ENCODE measurements at regions not wholly inside any gene's neighbourhood (a gene's known extent, or its start where the extent isn't known, plus 50 kb on each side); places are given as distances from the start of the nearest gene placed in this dataset.

DNA sequence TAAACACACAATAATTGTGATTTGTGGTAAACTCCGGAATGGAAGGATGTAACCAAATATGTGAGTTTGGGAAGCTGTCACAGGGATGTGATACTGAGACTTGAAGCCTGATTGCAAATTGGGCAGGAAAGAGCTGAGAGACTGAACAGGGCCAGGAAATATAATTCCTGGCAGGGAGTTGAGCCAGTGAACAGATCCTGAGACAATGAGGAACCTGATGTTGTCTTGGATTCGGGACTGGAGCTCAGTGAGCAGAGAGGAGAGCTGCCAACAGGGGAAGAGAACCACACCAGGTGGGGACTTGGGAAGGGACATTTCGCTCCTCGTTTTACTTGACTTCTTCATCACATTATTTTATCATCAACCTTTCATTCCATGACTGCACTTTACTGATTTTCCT lies 386.0 kb downstream of the TLL1 start:
- no peak for ATAC-seq (ENCODE audit: insufficient number of reproducible peaks, low FRiP score, low read depth)

DNA sequence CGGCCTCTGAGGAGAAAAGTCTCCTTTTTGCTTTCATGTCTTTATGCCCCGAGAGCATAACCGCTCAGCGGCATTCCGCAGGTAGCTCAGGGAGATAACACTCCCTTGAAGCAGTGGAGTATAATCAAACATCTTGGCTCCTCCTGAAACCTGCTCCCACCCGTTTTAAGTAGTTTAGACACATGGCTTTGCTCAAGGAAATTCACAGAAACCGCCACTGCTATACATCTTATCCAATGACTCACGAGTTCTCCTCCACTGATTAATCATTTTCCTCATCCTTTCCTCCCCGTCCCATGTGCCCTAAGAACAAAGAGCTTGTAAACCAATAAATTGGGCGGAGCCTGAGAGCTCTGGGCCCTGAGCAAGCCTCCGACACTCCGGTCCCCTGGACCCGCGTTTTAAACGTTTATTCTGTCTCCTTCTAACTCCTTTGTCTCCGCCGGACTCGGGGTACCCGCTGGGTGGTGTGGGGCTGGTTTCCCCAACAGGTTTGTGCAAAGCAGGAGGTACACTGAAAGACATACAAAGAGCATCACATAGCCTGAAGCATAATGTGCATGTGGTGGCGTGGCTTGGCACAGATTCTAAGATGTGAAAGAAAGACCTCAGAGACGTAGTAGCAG lies 401.2 kb downstream of the TLL1 start:
- Histone ChIP-seq H3K27ac (no peak overlapping the region), H3K4me1 (ENCODE audit: control insufficient read depth in 1 of 2, low read depth in 2 of 2) (no peaks in the 10 kb centered on the region), H3K9me3 (no peaks in the 10 kb centered on the region), H3K36me3 (no peaks in the 10 kb centered on the region), H3K4me3 (no peak overlapping the region), H3K27me3 (replicated peaks; ENCODE audit: insufficient read depth) (no peaks in the 10 kb centered on the region)
- no peak for DNase-seq (ENCODE audit: low spot score)
- ATAC-seq (ENCODE audit: insufficient number of reproducible peaks, low FRiP score, low read depth), result no peak
- TF ChIP-seq, protein P1, sequence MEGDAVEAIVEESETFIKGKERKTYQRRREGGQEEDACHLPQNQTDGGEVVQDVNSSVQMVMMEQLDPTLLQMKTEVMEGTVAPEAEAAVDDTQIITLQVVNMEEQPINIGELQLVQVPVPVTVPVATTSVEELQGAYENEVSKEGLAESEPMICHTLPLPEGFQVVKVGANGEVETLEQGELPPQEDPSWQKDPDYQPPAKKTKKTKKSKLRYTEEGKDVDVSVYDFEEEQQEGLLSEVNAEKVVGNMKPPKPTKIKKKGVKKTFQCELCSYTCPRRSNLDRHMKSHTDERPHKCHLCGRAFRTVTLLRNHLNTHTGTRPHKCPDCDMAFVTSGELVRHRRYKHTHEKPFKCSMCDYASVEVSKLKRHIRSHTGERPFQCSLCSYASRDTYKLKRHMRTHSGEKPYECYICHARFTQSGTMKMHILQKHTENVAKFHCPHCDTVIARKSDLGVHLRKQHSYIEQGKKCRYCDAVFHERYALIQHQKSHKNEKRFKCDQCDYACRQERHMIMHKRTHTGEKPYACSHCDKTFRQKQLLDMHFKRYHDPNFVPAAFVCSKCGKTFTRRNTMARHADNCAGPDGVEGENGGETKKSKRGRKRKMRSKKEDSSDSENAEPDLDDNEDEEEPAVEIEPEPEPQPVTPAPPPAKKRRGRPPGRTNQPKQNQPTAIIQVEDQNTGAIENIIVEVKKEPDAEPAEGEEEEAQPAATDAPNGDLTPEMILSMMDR (IDR thresholded peaks at IDR 0.05), result no peak

More for the DNA sequence above, 386.0 kb downstream of the TLL1 start:
- no peak overlapping the region for H3K27ac ChIP-seq
- no peaks in the 10 kb centered on the region for H3K9me3 ChIP-seq
- no peaks in the 10 kb centered on the region for H3K4me1 ChIP-seq (ENCODE audit: control insufficient read depth in 1 of 2, low read depth in 2 of 2)
- H3K4me3 ChIP-seq, result no peak overlapping the region
- no peaks in the 10 kb centered on the region for H3K27me3 ChIP-seq (replicated peaks; ENCODE audit: insufficient read depth)
- TF ChIP-seq, protein P1 (IDR thresholded peaks at IDR 0.05), result no peak
- no peaks in the 10 kb centered on the region for H3K36me3 ChIP-seq
- DNase-seq (ENCODE audit: low spot score), result no peak

DNA sequence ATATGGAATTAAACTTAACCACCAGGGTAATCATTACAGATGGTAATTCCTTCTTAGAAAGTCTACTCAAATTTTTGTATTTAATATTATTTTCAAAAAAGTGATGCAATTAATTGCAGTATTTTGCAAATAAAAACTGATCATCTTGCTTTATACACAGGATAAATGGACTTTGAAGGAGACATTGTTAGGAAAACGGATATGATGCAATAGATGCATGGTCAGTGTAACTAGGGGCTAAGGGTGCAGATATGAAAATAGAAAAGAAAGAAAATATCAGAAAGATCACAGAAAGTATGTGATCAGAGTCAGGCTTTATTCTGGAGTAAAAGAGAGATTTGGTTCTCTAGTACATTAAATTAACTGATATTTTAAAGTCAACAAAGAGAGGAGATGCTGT lies 401.7 kb downstream of the TLL1 start:
- no peaks in the 10 kb centered on the region for H3K27me3 ChIP-seq (replicated peaks; ENCODE audit: insufficient read depth)
- no peaks in the 10 kb centered on the region for H3K9me3 ChIP-seq
- TF ChIP-seq, protein P1 (IDR thresholded peaks at IDR 0.05), result no peak
- H3K4me1 ChIP-seq (ENCODE audit: control insufficient read depth in 1 of 2, low read depth in 2 of 2), result no peaks in the 10 kb centered on the region
- H3K36me3 ChIP-seq, result no peaks in the 10 kb centered on the region
- ATAC-seq (ENCODE audit: insufficient number of reproducible peaks, low FRiP score, low read depth) (no peak), DNase-seq (ENCODE audit: low spot score) (no peak)
- H3K27ac ChIP-seq, result no peak overlapping the region
- H3K4me3 ChIP-seq, result no peak overlapping the region

DNA sequence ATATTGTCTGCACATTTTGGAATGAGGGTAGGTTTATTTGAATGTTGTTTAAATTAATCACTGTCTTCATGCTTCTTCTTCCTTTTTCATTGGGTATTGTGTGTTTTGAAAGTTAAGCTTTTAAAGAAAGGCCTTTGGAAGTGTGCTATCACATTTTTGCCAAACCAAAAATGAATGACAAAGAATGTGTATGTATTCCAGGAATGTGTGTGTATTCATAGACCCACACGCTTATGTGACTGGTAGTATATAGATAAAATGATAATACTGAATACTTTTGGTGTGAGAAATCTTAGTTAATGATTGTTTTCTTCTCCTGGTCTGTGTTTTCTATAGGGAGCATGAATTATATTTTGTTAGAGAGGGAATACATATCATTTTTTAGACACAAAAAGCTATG lies 404.4 kb downstream of the TLL1 start:
- Histone ChIP-seq H3K4me1 (ENCODE audit: control insufficient read depth in 1 of 2, low read depth in 2 of 2) (no peaks in the 10 kb centered on the region), H3K4me3 (no peak overlapping the region), H3K9me3 (no peaks in the 10 kb centered on the region), H3K27ac (no peak overlapping the region), H3K27me3 (replicated peaks; ENCODE audit: insufficient read depth) (no peaks in the 10 kb centered on the region), H3K36me3 (no peaks in the 10 kb centered on the region)
- DNase-seq (ENCODE audit: low spot score), result no peak
- no peak for ATAC-seq (ENCODE audit: insufficient number of reproducible peaks, low FRiP score, low read depth)
- TF ChIP-seq, protein P1 (IDR thresholded peaks at IDR 0.05), result no peak

DNA sequence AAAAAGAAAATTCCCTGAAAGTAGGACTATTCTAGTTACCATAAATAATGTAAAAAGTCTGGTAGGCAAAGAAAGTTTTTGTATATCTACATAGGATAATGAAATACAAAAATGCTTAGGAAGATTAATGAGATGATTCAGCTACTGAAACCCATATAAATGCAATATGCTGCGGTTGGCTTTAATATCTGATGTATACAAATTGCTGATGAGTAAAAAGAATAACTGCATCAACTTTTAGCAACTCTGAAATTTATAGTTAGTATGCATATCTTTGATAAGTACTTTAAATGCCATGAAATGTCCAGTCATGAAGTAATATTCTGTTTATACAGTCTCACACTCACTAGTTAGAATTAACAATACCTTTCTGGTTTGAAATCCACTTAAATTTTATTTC lies 404.8 kb downstream of the TLL1 start:
- Histone ChIP-seq H3K27me3 (replicated peaks; ENCODE audit: insufficient read depth) (no peaks in the 10 kb centered on the region), H3K27ac (no peak overlapping the region), H3K36me3 (no peaks in the 10 kb centered on the region), H3K4me3 (no peak overlapping the region), H3K9me3 (no peaks in the 10 kb centered on the region), H3K4me1 (ENCODE audit: control insufficient read depth in 1 of 2, low read depth in 2 of 2) (no peaks in the 10 kb centered on the region)
- DNase-seq (ENCODE audit: low spot score) (no peak), ATAC-seq (ENCODE audit: insufficient number of reproducible peaks, low FRiP score, low read depth) (no peak)
- TF ChIP-seq, protein P1 (IDR thresholded peaks at IDR 0.05), result no peak
